ENCODE measurements at regions not wholly inside any gene's neighbourhood (a gene's known extent, or its start where the extent isn't known, plus 50 kb on each side); places are given as distances from the start of the nearest gene placed in this dataset.

- TF ChIP-seq POLR2A (IDR thresholded peaks at IDR 0.05) = no peak
- TF ChIP-seq POLR2AphosphoS5 (IDR thresholded peaks at IDR 0.05) = no peak
- TF ChIP-seq CTCF (IDR thresholded peaks at IDR 0.05) = no peak
Measured at GRCh38 chr10:65816536-65816935, 1109.3 kb upstream of the LRRTM3 start.
